Activated CD4-positive, alpha-beta T cell treated with anti-CD3 and anti-CD28 coated beads, Interleukin-10, Interleukin-2, amounts not matched to agents 100 ng/mL and 50 ng/mL, durations not matched to agents 16 hours and 8 hours (primary cell): ENCODE measurements at regions not wholly inside any gene's neighbourhood (a gene's known extent, or its start where the extent isn't known, plus 50 kb on each side); places are given as distances from the start of the nearest gene placed in this dataset.
"Not testable (repeated sequence)": the region's sequence is repeated elsewhere in the genome, so short reads cannot be mapped to it uniquely, and the experiment has no call there.

Experiments used
- DNase-seq: peaks from one replicate; pipeline ENCODE4 v3.0.0-alpha.2; 2020

GRCh38 chr16:17017442-17017841 lies 453.3 kb downstream of the XYLT1 start:
- DNase-seq = no peak

DNA sequence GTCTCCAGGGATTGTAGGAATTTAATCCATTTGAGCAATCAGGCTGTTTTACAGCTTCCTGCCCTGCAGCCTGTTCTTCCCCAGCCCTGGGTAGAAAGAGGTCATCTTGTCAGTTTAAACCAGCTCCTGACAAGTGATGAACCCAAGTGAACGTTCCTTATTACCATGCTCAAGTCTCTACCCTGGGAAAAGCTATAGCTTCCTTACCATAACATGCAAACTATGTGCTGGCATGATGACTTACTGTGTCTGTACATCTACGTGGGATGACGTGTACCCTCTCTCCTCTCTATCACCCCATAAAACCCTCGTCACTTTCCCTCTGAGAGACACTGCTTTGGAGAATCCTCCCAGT lies 452.2 kb downstream of the XYLT1 start:
- no peak for DNase-seq

GRCh38 chr16:17019366-17019765 lies 451.4 kb downstream of the XYLT1 start:
- DNase-seq = no peak

DNA sequence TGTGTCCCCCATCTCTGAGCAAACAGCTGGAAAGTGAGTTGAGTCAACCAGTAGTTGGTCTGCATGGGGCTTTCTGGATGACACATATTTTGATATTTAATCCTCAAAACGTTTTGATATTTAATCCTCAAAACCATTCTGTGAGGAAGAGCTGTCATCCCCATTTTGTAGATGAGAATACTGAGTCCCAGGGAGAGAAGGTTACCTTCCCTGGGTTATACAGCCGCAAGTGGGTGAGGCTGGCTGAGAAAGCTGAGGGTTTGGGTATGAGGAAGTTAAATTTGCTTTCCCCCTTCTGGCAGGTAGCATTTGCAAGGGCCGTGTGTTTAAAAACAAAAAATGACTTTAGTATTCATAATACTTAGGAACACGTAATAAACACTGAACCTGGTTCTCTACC lies 447.2 kb downstream of the XYLT1 start:
- DNase-seq = no peak

GRCh38 chr16:17024514-17024913 lies 446.2 kb downstream of the XYLT1 start:
- no peak for DNase-seq

DNA sequence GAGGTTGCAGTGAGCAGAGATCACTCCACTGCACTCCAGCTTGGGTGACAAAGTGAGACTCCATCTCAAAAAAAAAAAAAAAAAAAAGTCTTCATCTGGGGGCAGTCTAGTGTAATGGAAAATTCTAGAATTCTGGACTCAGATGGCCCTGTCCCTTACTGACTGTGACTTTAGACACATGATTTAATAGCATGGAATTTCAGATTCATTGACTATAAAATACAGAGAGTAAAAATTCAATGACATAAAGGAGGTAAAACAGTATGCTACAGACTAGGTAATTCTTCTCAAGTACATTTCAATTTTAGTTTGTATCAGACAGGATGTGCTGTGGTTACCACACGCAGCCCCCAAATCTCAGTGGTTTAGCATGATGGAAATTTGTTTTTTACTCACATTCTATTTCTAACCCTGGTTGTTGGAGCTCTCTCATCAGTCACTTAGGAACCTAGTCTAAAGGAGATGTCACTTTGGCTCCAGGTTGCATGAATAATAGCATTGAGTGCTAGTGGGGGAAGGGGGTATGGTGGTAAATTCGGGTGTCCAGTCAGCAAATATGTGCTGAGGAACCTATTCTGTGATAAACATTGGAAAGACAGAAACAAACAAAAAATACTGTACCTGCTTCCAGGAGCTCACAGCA lies 444.0 kb downstream of the XYLT1 start:
- peak; percentile 63 for DNase-seq

- no peak for DNase-seq
These were observed 443.2 kb downstream of the XYLT1 start for GRCh38 chr16:17027488-17028129.

GRCh38 chr16:17029602-17030350 lies 441.0 kb downstream of the XYLT1 start:
- no peak for DNase-seq

- no peak for DNase-seq
These were observed 439.1 kb downstream of the XYLT1 start for GRCh38 chr16:17031484-17032268.

DNA sequence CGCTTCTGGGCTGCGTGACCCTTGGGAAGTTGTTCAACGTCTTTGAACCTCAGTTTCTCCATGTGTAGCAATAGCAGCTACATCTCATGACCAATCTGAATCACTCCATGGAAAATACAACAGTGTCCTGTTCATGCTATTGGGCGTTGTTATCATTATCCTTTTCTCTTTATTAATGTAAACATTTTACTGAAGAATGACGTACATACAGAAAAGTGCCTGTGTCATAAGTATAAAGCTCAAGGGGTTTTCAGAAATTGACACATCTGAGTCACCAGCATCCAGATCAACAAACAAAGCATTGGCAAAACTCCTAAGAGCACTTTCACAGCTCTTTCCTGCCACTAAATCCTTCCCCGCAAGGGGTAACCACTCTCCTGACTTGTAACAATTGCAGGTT lies 438.4 kb downstream of the XYLT1 start:
- DNase-seq = no peak

- no peak for DNase-seq
These were observed 436.1 kb downstream of the XYLT1 start for GRCh38 chr16:17034477-17035252.

GRCh38 chr16:17037499-17037898 lies 433.3 kb downstream of the XYLT1 start:
- no peak for DNase-seq

DNA sequence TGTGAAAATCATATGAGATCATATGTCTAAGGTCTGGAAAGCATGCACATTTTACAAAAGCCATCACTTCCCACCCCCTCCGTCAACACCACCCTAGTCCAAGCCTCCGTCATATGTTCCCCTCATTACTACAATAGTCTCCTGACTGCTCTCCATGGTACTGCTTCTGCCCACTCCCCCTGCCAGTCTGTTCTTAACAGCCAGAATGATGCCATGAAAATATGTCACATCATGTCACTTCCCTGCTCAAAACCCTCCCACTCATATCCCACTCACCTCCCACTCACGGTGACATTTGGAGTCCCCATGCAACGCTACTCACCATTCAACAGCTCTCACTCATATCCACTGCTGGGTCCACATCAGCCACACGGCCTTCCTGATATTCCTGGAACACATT lies 432.3 kb downstream of the XYLT1 start:
- DNase-seq = no peak

DNA sequence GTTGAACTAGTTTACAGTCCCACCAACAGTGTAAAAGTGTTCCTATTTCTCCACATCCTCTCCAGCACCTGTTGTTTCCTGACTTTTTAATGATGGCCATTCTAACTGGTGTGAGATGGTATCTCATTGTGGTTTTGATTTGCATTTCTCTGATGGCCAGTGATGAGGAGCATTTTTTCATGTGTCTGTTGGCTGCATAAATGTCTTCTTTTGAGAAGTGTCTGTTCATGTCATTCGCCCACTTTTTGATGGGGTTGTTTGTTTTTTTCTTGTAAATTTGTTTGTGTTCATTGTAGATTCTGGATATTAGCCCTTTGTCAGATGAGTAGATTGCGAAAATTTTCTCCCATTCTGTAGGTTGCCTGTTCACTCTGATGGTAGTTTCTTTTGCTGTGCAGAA lies 421.7 kb downstream of the XYLT1 start:
- DNase-seq = not testable (repeated sequence)

DNA sequence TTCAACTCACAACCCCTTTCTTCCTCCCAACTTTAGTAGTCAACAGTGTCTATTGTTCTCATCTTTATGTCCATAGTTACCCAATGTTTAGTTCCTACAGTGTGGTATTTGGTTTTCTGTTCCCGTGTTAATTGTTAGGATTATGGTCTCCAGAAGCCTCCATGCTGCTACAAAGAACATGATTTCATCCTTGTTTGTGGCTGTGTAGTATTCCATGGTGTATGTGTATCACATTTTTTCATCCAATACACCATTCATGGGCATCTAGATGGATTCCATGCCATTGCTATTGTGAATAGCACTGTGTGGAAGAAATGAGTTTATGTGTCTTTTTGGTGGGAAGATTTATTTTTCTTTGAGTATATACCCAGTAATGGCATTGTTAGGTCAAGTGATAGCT lies 420.3 kb downstream of the XYLT1 start:
- no peak for DNase-seq
